SK-N-SH (cell line): ENCODE measurements at regions not wholly inside any gene's neighbourhood (a gene's known extent, or its start where the extent isn't known, plus 50 kb on each side); places are given as distances from the start of the nearest gene placed in this dataset.
"Not testable (repeated sequence)": the region's sequence is repeated elsewhere in the genome, so short reads cannot be mapped to it uniquely, and the experiment has no call there.

Experiments
- CTCF ChIA-PET: fragments of 300-600, 350-600 bp; formaldehyde crosslinking; extraction: SDS; loops from one replicate; lab custom pipeline; 2021; lab: Yijun Ruan, JAX
- POLR2A ChIA-PET: fragments of 350-600 bp; sonication (Branson Sonifier 250); formaldehyde crosslinking; extraction: SDS; loops from one replicate; lab custom pipeline; 2020; ENCODE audit warnings: antibody characterized with exemption, inconsistent platforms; lab: Yijun Ruan, JAX
- DNase-seq: peaks from one replicate; pipeline ENCODE4 v3.0.0; 2012
- H2AFZ ChIP-seq: fragments of 200-600 bp; sonication (generic); 2 replicates; pipeline ENCODE4 v1.8.1; 2016; ENCODE audit warnings: antibody characterized with exemption, mild to moderate bottlenecking, low read depth
- H3F3A ChIP-seq: fragments of 200-600 bp; sonication (generic); replicated peaks from 2 replicates; pipeline ENCODE3; 2016; ENCODE audit warnings: antibody characterized with exemption, mild to moderate bottlenecking; ENCODE audit not compliant: insufficient read depth
- H3K27ac ChIP-seq, 2 experiments: fragments of 200-500 bp in 1 of 2; fragments of 200-600 bp in 1 of 2; sonication (Bioruptor generic) in 1 of 2; sonication (generic), shearing (Covaris generic) in 1 of 2; 2 replicates each; pipeline versions ENCODE4 v1.5.1 to v1.6.1; 2014 to 2016; ENCODE audit warnings: low read depth in 2 of 2, inconsistent platforms in 1 of 2, low read length in 1 of 2, mild to moderate bottlenecking in 1 of 2, mixed read lengths in 1 of 2
- H3K27me3 ChIP-seq: fragments of 200-600 bp; sonication (generic), shearing (Covaris generic); 2 replicates; pipeline ENCODE4 v1.6.1; 2016; ENCODE audit warnings: mixed run types; ENCODE audit not compliant: insufficient read depth
- H3K36me3 ChIP-seq, 2 experiments: fragments of 200-500 bp in 1 of 2; fragments of 200-600 bp in 1 of 2; sonication (Bioruptor generic) in 1 of 2; sonication (generic) in 1 of 2; replicated peaks in 1 of 2; 2 replicates each; pipeline versions ENCODE3 to v1.5.1; 2014 to 2016; ENCODE audit warnings: low read length in 1 of 2, mild to moderate bottlenecking in 1 of 2; ENCODE audit not compliant: insufficient read depth in 2 of 2, control insufficient read depth in 1 of 2
- H3K4me1 ChIP-seq, 2 experiments: fragments of 200-500 bp in 1 of 2; fragments of 200-600 bp in 1 of 2; sonication (Bioruptor generic) in 1 of 2; sonication (generic), shearing (Covaris generic) in 1 of 2; 2 replicates each; pipeline versions ENCODE4 v1.5.1 to v1.6.1; 2014 to 2016; ENCODE audit warnings: low read depth in 1 of 2, low read length in 1 of 2, mixed run types in 1 of 2; ENCODE audit not compliant: insufficient read depth in 2 of 2, control insufficient read depth in 1 of 2
- H3K4me2 ChIP-seq: fragments of 200-600 bp; sonication (generic), shearing (Covaris generic); 2 replicates; pipeline ENCODE4 v1.6.1; 2017; ENCODE audit warnings: mixed run types
- H3K4me3 ChIP-seq, 2 experiments: fragments of 200-500 bp in 1 of 2; fragments of 200-600 bp in 1 of 2; sonication (Bioruptor generic) in 1 of 2; sonication (generic), shearing (Covaris generic) in 1 of 2; 2 replicates each; pipeline versions ENCODE4 v1.5.1 to v1.8.1; 2014 to 2016; ENCODE audit warnings: low read depth in 2 of 2, inconsistent platforms in 1 of 2, low read length in 1 of 2, mild to moderate bottlenecking in 1 of 2, mixed read lengths in 1 of 2, moderate library complexity in 1 of 2
- H3K79me2 ChIP-seq: fragments of 200-600 bp; sonication (generic); 2 replicates; pipeline ENCODE4 v1.8.1; 2017; ENCODE audit warnings: mild to moderate bottlenecking; ENCODE audit not compliant: insufficient read depth
- H3K9ac ChIP-seq: fragments of 200-600 bp; sonication (generic); 2 replicates; pipeline ENCODE4 v1.6.1; 2017; ENCODE audit warnings: mixed run types
- H3K9me2 ChIP-seq: fragments of 200-600 bp; sonication (generic); 2 replicates; pipeline ENCODE4 v1.6.1; 2017; ENCODE audit warnings: mixed run types
- H3K9me3 ChIP-seq: fragments of 200-600 bp; sonication (generic); 2 replicates; pipeline ENCODE4 v1.6.1; 2017; ENCODE audit warnings: mixed run types, mild to moderate bottlenecking, moderate library complexity
- H4K20me1 ChIP-seq: fragments of 200-600 bp; sonication (generic); 2 replicates; pipeline ENCODE4 v1.6.1; 2017; ENCODE audit warnings: mild to moderate bottlenecking, mixed run types; ENCODE audit not compliant: insufficient read depth
- FOSL2 ChIP-seq: IDR thresholded peaks from 2 replicates; pipeline ENCODE4 v1.4.0; 2012; ENCODE audit warnings: low read depth, mild to moderate bottlenecking, moderate library complexity, borderline replicate concordance
- MEF2A ChIP-seq: IDR thresholded peaks from 2 replicates; pipeline ENCODE4 v1.4.0; 2012; ENCODE audit warnings: low read depth, borderline replicate concordance
- NFIC ChIP-seq: IDR thresholded peaks from 2 replicates; pipeline ENCODE4 v1.4.0; 2012; ENCODE audit warnings: borderline replicate concordance
- TCF12 ChIP-seq: IDR thresholded peaks from 2 replicates; pipeline ENCODE4 v1.4.0; 2012
- WGBS: methylation state at CpG from one replicate; pipeline ENCODE4 v1.1.6; 2017; ENCODE audit warnings: low lambda C conversion rate; 5-methylcytosine and 5-hydroxymethylcytosine counted together
- TF ChIP-seq, protein P1 (sequence below): IDR thresholded peaks from 2 replicates; pipeline ENCODE4; 2012
- TF ChIP-seq, protein P2 (sequence below): fragments of 200-600 bp; sonication (generic); IDR thresholded peaks from 2 replicates; pipeline ENCODE4 v1.6.1; 2017; ENCODE audit warnings: antibody characterized with exemption, mild to moderate bottlenecking, moderate library complexity
- TF ChIP-seq, protein P3 (sequence below): fragments of 150-350 bp; IDR thresholded peaks from 2 replicates; pipeline ENCODE4 v1.6.1; 2017; ENCODE audit warnings: antibody characterized with exemption, low read length, low read depth, borderline replicate concordance

DNA sequence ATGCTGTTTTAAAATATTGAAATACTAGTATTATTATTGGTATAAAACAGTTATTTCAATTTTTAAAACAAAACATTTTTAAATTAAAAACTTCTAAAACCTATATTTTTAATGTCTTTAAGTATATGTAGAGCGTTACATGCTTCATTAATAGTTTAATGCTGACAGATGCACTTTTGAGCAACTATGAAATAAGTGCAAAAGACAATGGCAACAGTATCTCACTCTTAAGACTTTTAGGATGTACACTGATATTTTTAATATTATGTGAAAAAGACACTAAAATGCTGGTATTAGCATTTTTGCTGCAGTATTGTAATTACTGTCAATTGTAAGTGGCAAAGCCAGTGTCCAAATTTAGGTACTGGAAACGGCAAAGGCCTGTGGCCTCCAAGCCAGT, 93.2 kb upstream of the NAA35 start:
- H3K79me2 ChIP-seq, H3K9ac ChIP-seq, H3K4me1 ChIP-seq, H3K27me3 ChIP-seq, H3K4me2 ChIP-seq, H3K9me2 ChIP-seq, DNase-seq, H3K27ac ChIP-seq, CTCF ChIA-PET, H3K4me3 ChIP-seq, H4K20me1 ChIP-seq, H3F3A ChIP-seq, POLR2A ChIA-PET, H3K36me3 ChIP-seq, H3K9me3 ChIP-seq, H2AFZ ChIP-seq: not testable (repeated sequence)
- 99% methylated on average over 2 of the region's 2 CpGs for WGBS

DNA sequence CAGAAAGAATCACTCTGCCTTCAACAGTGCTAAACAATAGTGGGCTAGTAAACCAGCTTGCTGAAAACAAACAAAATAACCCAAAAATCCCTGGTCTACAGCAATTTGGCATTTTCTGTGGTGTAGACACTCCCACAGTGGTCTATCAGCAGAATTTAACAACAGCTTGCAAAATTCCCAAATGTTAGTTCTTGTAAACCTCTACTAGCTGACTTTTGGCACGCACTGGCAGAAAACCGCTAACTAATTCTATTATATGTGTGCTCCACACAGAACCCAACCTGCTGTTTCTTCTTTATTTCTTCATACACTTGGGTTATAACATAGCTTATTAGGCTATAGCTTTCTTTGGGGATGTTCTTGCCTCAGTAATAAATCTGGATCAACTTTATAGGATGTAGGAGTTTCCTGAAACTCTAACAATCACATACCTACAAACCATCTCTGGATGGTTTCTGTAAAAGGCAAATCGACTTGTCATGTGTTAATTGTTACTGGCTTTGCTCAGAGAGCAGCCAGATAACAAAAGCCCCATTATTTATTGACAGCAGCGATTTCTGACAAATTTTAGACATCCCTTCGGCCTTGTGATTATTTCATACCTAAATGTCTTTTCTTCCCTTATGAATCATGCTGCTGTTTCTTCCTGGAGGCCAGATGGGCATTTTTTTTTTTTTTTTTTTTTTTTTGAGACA, 82.7 kb upstream of the NAA35 start:
- no peak overlapping the region for H3K4me2 ChIP-seq
- ChIA-PET CTCF (interaction anchor here (0.6 kb wide), 1 partner anchor 219 kb away, joined by 4 read pairs; no protein-coding TSS in a partner anchor), POLR2A (no interaction called here)
- H3K4me1 ChIP-seq = no peaks in the 10 kb centered on the region; a peak in 1 of 4 replicates
- H3K4me3 ChIP-seq = no peak overlapping the region
- TF ChIP-seq, protein P1, sequence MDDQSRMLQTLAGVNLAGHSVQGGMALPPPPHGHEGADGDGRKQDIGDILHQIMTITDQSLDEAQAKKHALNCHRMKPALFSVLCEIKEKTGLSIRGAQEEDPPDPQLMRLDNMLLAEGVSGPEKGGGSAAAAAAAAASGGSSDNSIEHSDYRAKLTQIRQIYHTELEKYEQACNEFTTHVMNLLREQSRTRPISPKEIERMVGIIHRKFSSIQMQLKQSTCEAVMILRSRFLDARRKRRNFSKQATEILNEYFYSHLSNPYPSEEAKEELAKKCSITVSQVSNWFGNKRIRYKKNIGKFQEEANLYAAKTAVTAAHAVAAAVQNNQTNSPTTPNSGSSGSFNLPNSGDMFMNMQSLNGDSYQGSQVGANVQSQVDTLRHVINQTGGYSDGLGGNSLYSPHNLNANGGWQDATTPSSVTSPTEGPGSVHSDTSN = peak; percentile 9; the same call in 1 of the 2 replicates
- TF ChIP-seq, protein P2, sequence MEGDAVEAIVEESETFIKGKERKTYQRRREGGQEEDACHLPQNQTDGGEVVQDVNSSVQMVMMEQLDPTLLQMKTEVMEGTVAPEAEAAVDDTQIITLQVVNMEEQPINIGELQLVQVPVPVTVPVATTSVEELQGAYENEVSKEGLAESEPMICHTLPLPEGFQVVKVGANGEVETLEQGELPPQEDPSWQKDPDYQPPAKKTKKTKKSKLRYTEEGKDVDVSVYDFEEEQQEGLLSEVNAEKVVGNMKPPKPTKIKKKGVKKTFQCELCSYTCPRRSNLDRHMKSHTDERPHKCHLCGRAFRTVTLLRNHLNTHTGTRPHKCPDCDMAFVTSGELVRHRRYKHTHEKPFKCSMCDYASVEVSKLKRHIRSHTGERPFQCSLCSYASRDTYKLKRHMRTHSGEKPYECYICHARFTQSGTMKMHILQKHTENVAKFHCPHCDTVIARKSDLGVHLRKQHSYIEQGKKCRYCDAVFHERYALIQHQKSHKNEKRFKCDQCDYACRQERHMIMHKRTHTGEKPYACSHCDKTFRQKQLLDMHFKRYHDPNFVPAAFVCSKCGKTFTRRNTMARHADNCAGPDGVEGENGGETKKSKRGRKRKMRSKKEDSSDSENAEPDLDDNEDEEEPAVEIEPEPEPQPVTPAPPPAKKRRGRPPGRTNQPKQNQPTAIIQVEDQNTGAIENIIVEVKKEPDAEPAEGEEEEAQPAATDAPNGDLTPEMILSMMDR = no peak
- TF ChIP-seq NFIC = no peak
- TF ChIP-seq MEF2A = no peak
- peak; percentile 23; the same call in 1 of the 2 replicates for TF ChIP-seq TCF12
- 0 out of 2 replicates have a peak, but pooled peaks have one; percentile 7 for TF ChIP-seq FOSL2
- TF ChIP-seq, protein P3, sequence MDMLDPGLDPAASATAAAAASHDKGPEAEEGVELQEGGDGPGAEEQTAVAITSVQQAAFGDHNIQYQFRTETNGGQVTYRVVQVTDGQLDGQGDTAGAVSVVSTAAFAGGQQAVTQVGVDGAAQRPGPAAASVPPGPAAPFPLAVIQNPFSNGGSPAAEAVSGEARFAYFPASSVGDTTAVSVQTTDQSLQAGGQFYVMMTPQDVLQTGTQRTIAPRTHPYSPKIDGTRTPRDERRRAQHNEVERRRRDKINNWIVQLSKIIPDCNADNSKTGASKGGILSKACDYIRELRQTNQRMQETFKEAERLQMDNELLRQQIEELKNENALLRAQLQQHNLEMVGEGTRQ = no peak
- no peaks in the 10 kb centered on the region for H3K79me2 ChIP-seq
- no peaks in the 10 kb centered on the region for H3K9me3 ChIP-seq
- no peak overlapping the region for H3K27ac ChIP-seq
- H2AFZ ChIP-seq = no peak overlapping the region
- no peaks in the 10 kb centered on the region for H3K9me2 ChIP-seq
- 51% methylated on average over 5 of the region's 5 CpGs for WGBS
- no peaks in the 10 kb centered on the region for H3F3A ChIP-seq
- H3K9ac ChIP-seq = no peak overlapping the region
- DNase-seq = no peak
- no peaks in the 10 kb centered on the region for H3K27me3 ChIP-seq
- H3K36me3 ChIP-seq = peaks cover 0 to 5% of the 10 kb centered on the region in 2 experiments
- H4K20me1 ChIP-seq = no peaks in the 10 kb centered on the region
